ENCODE measurements at regions not wholly inside any gene's neighbourhood (a gene's known extent, or its start where the extent isn't known, plus 50 kb on each side); places are given as distances from the start of the nearest gene placed in this dataset.

DNA sequence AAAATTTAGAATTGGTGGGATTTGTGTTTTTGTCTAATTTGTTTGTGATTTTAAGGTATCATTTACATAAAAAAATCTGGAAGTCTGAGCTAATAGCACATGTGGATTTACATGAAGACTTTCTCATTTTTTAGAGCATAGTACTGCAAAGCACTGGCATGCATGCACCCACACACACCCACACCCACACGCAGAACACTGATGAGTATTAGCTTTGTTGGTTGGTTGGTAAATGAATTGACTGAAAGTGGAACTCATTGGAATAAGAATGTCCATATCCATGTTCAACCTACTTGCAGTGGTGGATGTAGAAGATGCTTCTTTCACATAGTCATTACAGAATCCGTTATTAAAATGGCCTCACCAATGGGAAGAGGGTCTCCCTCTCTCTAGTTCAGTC lies 475.8 kb downstream of the PLCL1 start:
- intact Hi-C loops (cut with DNase I, micrococcal nuclease): no loop called here
- Mint-ChIP-seq H3K4me1 (ENCODE audit: low read depth) (no peaks in the 10 kb centered on the region), H3K4me3 (no peak overlapping the region), H3K27me3 (peaks cover 27% of the 10 kb centered on the region), H3K9me3 (no peaks in the 10 kb centered on the region), H3K27ac (no peak overlapping the region), H3K36me3 (ENCODE audit: low read depth) (no peaks in the 10 kb centered on the region)
- no peak for ATAC-seq (ENCODE audit: poor library complexity)
- H3K36me3 ChIP-seq (ENCODE audit: insufficient read depth, low read length): no peaks in the 10 kb centered on the region
- CTCF ChIA-PET: no interaction called here
- peaks cover 6% of the 10 kb centered on the region in 2 experiments for H3K27me3 ChIP-seq (ENCODE audit: control insufficient read depth in 1 of 2, insufficient read depth in 2 of 2, low read length in 2 of 2)
- no peaks in the 10 kb centered on the region for H3K9me3 ChIP-seq (ENCODE audit: control insufficient read depth in 1 of 2, insufficient read depth in 1 of 2, low read length in 2 of 2)
- no peak for DNase-seq
- POLR2A ChIA-PET: no interaction called here
- H3K4me1 ChIP-seq (ENCODE audit: insufficient read depth, low read length): no peaks in the 10 kb centered on the region
- TF ChIP-seq CTCF (IDR thresholded peaks at IDR 0.05): no peak
- no peak overlapping the region for H3K27ac ChIP-seq (ENCODE audit: low read depth in 1 of 2, low read length in 2 of 2)
- H3K4me3 ChIP-seq (ENCODE audit: low read length): no peak overlapping the region

DNA sequence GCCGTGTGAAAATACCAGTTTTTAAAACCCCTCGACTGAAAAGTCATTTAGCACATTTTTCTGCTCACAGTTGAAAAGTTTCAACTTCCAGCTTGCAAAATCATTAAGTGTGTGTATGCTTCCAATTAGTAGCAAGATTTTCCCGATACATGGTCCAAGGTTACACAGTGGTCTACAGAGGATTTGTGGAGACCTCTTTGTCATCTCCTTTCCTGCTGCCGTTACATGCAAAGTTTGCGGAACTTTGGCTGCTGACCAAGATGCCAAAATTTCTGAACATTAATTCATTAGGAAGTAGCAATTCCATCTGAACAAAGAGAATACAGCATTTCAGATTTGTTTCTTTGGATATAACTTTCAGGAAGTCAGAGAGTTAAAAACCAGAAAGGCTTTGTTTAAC lies 474.6 kb downstream of the PLCL1 start:
- Mint-ChIP-seq H3K9me3 (no peaks in the 10 kb centered on the region), H3K27ac (no peak overlapping the region), H3K27me3 (peaks cover 26% of the 10 kb centered on the region), H3K4me1 (ENCODE audit: low read depth) (no peaks in the 10 kb centered on the region), H3K36me3 (ENCODE audit: low read depth) (no peaks in the 10 kb centered on the region), H3K4me3 (no peak overlapping the region)
- no peaks in the 10 kb centered on the region for H3K36me3 ChIP-seq (ENCODE audit: insufficient read depth, low read length)
- POLR2A ChIA-PET: no interaction called here
- no peaks in the 10 kb centered on the region for H3K9me3 ChIP-seq (ENCODE audit: control insufficient read depth in 1 of 2, insufficient read depth in 1 of 2, low read length in 2 of 2)
- H3K4me1 ChIP-seq (ENCODE audit: insufficient read depth, low read length): no peaks in the 10 kb centered on the region
- DNase-seq: no peak
- H3K27ac ChIP-seq (ENCODE audit: low read depth in 1 of 2, low read length in 2 of 2): no peak overlapping the region
- H3K27me3 ChIP-seq (ENCODE audit: control insufficient read depth in 1 of 2, insufficient read depth in 2 of 2, low read length in 2 of 2): peaks cover 5 to 6% of the 10 kb centered on the region in 2 experiments
- no peak for TF ChIP-seq CTCF (IDR thresholded peaks at IDR 0.05)
- CTCF ChIA-PET: no interaction called here
- no peak overlapping the region for H3K4me3 ChIP-seq (ENCODE audit: low read length)
- no peak for ATAC-seq (ENCODE audit: poor library complexity)
- intact Hi-C loops (cut with DNase I, micrococcal nuclease): no loop called here

GRCh38 chr2:198277181-198277580 lies 472.8 kb downstream of the PLCL1 start:
- ChIA-PET POLR2A (no interaction called here), CTCF (no interaction called here)
- H3K27me3 Mint-ChIP-seq: peaks cover 14% of the 10 kb centered on the region

More at GRCh38 chr2:198277181-198277580, 472.8 kb downstream of the PLCL1 start:
- H3K36me3 ChIP-seq (ENCODE audit: insufficient read depth, low read length): no peaks in the 10 kb centered on the region
- DNase-seq (no peak), ATAC-seq (ENCODE audit: poor library complexity) (no peak)
- H3K9me3 ChIP-seq (ENCODE audit: control insufficient read depth in 1 of 2, insufficient read depth in 1 of 2, low read length in 2 of 2): no peaks in the 10 kb centered on the region
- Mint-ChIP-seq H3K27ac (no peak overlapping the region), H3K9me3 (no peaks in the 10 kb centered on the region), H3K4me3 (no peak overlapping the region), H3K4me1 (ENCODE audit: low read depth) (no peaks in the 10 kb centered on the region), H3K36me3 (ENCODE audit: low read depth) (no peaks in the 10 kb centered on the region)
- TF ChIP-seq CTCF (IDR thresholded peaks at IDR 0.05): no peak
- no peaks in the 10 kb centered on the region for H3K4me1 ChIP-seq (ENCODE audit: insufficient read depth, low read length)
- intact Hi-C loops (cut with DNase I, micrococcal nuclease): no loop called here
- H3K27ac ChIP-seq (ENCODE audit: low read depth in 1 of 2, low read length in 2 of 2): no peak overlapping the region
- no peak overlapping the region for H3K4me3 ChIP-seq (ENCODE audit: low read length)
- peaks cover 3 to 6% of the 10 kb centered on the region in 2 experiments for H3K27me3 ChIP-seq (ENCODE audit: control insufficient read depth in 1 of 2, insufficient read depth in 2 of 2, low read length in 2 of 2)
